ENCODE measurements at regions not wholly inside any gene's neighbourhood (a gene's known extent, or its start where the extent isn't known, plus 50 kb on each side); places are given as distances from the start of the nearest gene placed in this dataset.

GRCh38 chr5:74107899-74108298 lies 481.9 kb downstream of the ARHGEF28 start (continued):
- TF ChIP-seq POLR2AphosphoS2 (IDR thresholded peaks at IDR 0.05; ENCODE audit: low read depth, low read length) (no peak), ZBTB4 (CRISPR knock-in tag; IDR thresholded peaks at IDR 0.05) (no peak), CHD4 (IDR thresholded peaks at IDR 0.05) (no peak)

- Histone ChIP-seq H3K79me2 (ENCODE audit: control insufficient read depth, insufficient read depth, low read length) (no peaks in the 10 kb centered on the region), H3K4me3 (no peak overlapping the region), H3K36me3 (ENCODE audit: control insufficient read depth in 2 of 2, insufficient read depth in 2 of 2, low read length in 1 of 2) (no peaks in the 10 kb centered on the region), H3K27ac (ENCODE audit: control insufficient read depth, insufficient read depth) (no peak overlapping the region), H3K9ac (ENCODE audit: control insufficient read depth, insufficient read depth, low read length) (no peak overlapping the region), H3K9me3 (replicated peaks; ENCODE audit: control insufficient read depth, insufficient read depth, low read length) (no peaks in the 10 kb centered on the region; the same call in 2 of the 3 replicates), H3K4me2 (ENCODE audit: control insufficient read depth, insufficient read depth) (no peak overlapping the region), H2AFZ (ENCODE audit: control insufficient read depth, low read depth, low read length) (no peak overlapping the region), H3K4me1 (ENCODE audit: control insufficient read depth, insufficient read depth, low read length) (no peaks in the 10 kb centered on the region), H4K20me1 (ENCODE audit: control insufficient read depth, insufficient read depth) (no peaks in the 10 kb centered on the region), H3K27me3 (replicated peaks in 1 of 2; ENCODE audit: control insufficient read depth in 2 of 2, insufficient read depth in 2 of 2, low read length in 1 of 2) (no peaks in the 10 kb centered on the region; a peak in 1 of 4 replicates)
- ChIA-PET CTCF (no interaction called here), SMC1A (ENCODE audit: uncharacterized antibody, unreplicated experiment) (interaction anchor here (0.7 kb wide), 1 partner anchor 9 kb away, joined by 3 read pairs; no protein-coding TSS in a partner anchor), POLR2A (no interaction called here), RAD21 (ENCODE audit: unreplicated experiment) (no interaction called here)
- 2% methylated on average over 4 of the region's 4 CpGs for WGBS (ENCODE audit: insufficient coverage, insufficient replicate concordance, low lambda C conversion rate, missing lambda C conversion rate)
- no peak for DNase-seq (ENCODE audit: low read depth, low spot score)
- TF ChIP-seq NFXL1 (IDR thresholded peaks at IDR 0.05; ENCODE audit: borderline replicate concordance), result no peak
- TF ChIP-seq HDAC6 (IDR thresholded peaks at IDR 0.05; ENCODE audit: unreplicated experiment), result no peak
- no peak for TF ChIP-seq USF2 (IDR thresholded peaks at IDR 0.05; ENCODE audit: borderline replicate concordance, low read depth, low read length)
- no peak for TF ChIP-seq CEBPB (IDR thresholded peaks at IDR 0.05; ENCODE audit: borderline replicate concordance in 1 of 2, low read depth in 2 of 2, low read length in 2 of 2)
- no peak for TF ChIP-seq NKRF (conservative IDR thresholded peaks at IDR 0.05)
- no peak for TF ChIP-seq E2F4 (IDR thresholded peaks at IDR 0.05; ENCODE audit: low read depth, low read length)
- no peak for TF ChIP-seq CBFB (IDR thresholded peaks at IDR 0.05; ENCODE audit: low read depth)
- intact Hi-C loops (cut with micrococcal nuclease; ENCODE audit: unreplicated experiment), result no loop called here
- no peak for ATAC-seq
- no peak for FAIRE-seq
- no TSS peak for BruUV-seq (replicated peaks)
- in situ Hi-C loops (cut with MboI), result no loop called here
Observed at GRCh38 chr5:74105126-74105780, 479.3 kb downstream of the ARHGEF28 start.
